DND-41 (cell line): ENCODE measurements at regions not wholly inside any gene's neighbourhood (a gene's known extent, or its start where the extent isn't known, plus 50 kb on each side); places are given as distances from the start of the nearest gene placed in this dataset.

Source experiments
- EZH2 ChIP-seq: IDR thresholded peaks from 3 replicates; pipeline ENCODE4 v1.6.1; 2012; ENCODE audit warnings: borderline replicate concordance, low read depth, mild to moderate bottlenecking, moderate library complexity, low read length, inconsistent platforms; ENCODE audit not compliant: severe bottlenecking
- TF ChIP-seq, protein P1 (sequence below): IDR thresholded peaks from 2 replicates; pipeline ENCODE4 v1.5.1; 2012; ENCODE audit warnings: borderline replicate concordance, low read length, moderate library complexity, mild to moderate bottlenecking; ENCODE audit not compliant: poor library complexity, severe bottlenecking; ENCODE audit errors: extremely low read depth

DNA sequence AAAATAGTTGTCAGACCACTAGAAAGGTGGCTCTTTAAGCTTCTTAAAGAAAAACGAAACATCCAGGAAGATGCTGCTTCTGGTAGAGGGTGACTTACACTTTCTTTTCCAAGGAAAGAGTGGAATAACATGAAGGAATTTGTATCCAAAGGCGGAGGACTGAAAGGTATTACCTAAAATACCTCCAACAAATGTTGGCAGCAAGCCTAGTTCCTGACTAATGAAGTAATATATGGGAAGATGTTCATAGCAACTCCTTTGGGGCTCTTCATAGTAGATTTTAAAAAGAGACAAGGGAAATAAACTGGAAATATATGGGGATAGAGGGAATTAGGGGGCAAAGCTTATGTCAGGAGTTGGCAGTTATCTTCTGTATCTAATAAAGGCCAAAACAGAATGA, 116.2 kb downstream of the AASDH start:
- TF ChIP-seq, protein P1, sequence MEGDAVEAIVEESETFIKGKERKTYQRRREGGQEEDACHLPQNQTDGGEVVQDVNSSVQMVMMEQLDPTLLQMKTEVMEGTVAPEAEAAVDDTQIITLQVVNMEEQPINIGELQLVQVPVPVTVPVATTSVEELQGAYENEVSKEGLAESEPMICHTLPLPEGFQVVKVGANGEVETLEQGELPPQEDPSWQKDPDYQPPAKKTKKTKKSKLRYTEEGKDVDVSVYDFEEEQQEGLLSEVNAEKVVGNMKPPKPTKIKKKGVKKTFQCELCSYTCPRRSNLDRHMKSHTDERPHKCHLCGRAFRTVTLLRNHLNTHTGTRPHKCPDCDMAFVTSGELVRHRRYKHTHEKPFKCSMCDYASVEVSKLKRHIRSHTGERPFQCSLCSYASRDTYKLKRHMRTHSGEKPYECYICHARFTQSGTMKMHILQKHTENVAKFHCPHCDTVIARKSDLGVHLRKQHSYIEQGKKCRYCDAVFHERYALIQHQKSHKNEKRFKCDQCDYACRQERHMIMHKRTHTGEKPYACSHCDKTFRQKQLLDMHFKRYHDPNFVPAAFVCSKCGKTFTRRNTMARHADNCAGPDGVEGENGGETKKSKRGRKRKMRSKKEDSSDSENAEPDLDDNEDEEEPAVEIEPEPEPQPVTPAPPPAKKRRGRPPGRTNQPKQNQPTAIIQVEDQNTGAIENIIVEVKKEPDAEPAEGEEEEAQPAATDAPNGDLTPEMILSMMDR, result no peak
- TF ChIP-seq EZH2, result no peak
